Erythroblast (primary cell): ENCODE measurements at regions not wholly inside any gene's neighbourhood (a gene's known extent, or its start where the extent isn't known, plus 50 kb on each side); places are given as distances from the start of the nearest gene placed in this dataset.

Source experiments
- GATA1 ChIP-seq: IDR thresholded peaks from 2 replicates; pipeline ENCODE4 v1.6.1; 2011; ENCODE audit warnings: low read depth, mild to moderate bottlenecking, control low read depth, low read length, moderate library complexity
- POLR2A ChIP-seq: IDR thresholded peaks from 2 replicates; pipeline ENCODE4 v1.6.1; 2011; ENCODE audit warnings: mild to moderate bottlenecking, low read length

DNA sequence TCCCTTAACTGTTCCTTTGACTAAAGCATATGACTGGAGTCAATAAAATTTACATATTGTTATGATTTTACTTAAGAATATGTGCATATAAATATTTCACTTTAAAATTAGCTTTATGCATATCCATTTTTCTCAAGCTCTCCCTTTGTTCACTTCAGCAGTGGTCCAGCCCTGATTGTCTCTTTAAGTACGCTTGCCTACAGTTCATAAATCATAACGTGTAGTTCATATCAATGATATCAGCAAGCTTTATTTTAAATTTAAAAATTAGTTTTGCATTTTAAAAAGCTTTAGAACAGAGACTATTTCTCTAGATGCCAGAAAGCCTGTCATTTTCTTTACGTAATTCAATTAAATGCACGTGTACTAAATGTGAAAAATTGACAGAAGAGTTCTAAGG is 721.9 kb downstream of the OTOL1 start:
- TF ChIP-seq POLR2A, result no peak
- no peak for TF ChIP-seq GATA1
